ENCODE measurements at regions not wholly inside any gene's neighbourhood (a gene's known extent, or its start where the extent isn't known, plus 50 kb on each side); places are given as distances from the start of the nearest gene placed in this dataset.
A peak's percentile ranks its signal among the peaks of the same experiment; 100 is the strongest.
"Not testable (repeated sequence)": the region's sequence is repeated elsewhere in the genome, so short reads cannot be mapped to it uniquely, and the experiment has no call there.

GRCh38 chr17:62149961-62150360 lies 84.9 kb upstream of the MED13 start:
- no peak for DNase-seq

DNA sequence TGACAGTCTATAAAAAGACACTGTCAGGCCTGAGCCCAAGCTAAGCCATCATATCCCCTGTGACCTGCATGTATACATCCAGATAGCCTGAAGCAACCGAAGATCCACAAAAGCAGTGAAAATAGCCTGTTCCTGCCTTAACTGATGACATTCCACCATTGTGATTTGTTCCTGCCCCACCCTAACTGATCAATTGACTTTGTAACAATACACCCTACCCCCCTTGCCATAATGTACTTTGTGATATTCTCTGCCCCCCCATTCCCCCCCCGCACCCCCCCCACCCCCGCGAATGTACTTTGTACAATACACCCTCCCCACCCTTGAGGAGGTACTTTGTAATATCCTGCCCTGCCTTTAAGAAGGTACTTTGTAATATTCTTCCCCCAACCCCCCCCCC lies 82.2 kb upstream of the MED13 start:
- no peak for DNase-seq

GRCh38 chr17:62140836-62141235 lies 75.8 kb upstream of the MED13 start:
- DNase-seq: no peak

DNA sequence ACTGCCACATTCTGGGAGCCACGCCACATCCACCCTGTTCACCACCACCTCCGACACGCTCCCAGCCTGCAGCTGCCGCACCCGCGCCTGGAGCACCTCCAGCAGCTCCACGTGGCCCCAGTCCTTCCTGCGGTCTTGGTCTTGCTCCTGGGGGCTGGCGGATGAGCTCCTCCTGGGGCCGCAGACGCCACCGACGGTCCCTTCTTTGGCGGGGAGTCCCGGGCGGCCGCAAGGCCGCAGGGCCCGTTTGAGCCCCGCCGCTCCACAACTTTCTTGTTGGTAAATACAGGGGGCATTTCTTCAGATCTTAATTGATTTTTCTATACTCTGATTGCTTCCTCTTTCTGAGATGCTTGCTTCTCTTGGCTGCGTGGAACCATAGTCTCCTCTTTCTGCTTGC lies 75.3 kb upstream of the MED13 start:
- DNase-seq: no peak

DNA sequence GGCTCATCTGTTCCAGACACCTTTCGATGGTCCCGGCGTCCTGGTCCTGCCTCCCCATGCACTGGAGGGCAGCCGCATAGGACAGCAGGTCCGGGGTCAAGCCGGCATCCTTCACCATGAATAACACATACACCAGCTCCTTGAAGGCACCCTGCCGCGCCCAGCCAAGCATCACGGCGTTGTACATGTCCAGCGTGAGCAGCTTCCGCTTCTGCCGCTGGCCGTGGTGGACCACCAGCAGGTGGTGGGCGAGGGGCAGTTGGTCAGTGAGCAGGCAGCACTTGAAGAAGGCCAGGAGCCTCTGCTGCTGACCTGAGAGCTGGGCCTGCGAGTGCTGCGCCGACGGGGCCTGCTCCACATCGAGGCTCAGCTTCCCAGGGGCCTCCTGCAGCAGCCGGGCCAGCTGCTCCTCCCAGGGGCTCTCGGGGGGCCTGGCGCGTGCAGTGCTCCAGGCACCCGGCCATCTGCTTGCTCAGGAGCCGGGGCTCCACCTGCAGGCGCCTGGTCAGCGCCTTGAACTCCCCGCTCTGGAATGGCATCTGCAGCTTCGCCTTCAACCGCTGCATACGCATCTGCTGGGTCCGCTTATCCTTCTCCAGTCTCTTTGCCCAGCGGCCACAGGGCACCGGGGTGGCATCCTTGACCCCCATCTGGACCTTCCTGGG lies 74.7 kb upstream of the MED13 start:
- not testable (repeated sequence) for DNase-seq

DNA sequence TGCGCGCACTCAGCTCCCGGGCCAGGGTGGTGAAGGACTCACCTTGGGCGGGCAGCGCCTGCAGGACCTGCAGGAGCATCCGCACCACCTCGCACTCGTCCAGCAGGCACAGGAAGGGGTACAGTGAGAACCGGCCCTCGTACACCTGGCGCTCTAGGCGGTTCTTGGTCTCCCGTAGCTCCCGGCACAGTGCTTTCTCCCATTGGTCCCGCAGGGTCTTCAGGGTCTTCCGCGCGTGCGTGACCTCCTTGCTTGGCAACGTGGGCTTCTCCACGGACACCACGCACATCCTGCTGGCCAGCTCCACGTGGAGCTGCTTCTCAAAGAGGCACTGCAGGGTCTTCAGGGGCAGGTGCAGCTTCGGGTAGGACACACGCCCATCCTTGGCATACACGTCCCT lies 74.1 kb upstream of the MED13 start:
- DNase-seq: no peak

DNA sequence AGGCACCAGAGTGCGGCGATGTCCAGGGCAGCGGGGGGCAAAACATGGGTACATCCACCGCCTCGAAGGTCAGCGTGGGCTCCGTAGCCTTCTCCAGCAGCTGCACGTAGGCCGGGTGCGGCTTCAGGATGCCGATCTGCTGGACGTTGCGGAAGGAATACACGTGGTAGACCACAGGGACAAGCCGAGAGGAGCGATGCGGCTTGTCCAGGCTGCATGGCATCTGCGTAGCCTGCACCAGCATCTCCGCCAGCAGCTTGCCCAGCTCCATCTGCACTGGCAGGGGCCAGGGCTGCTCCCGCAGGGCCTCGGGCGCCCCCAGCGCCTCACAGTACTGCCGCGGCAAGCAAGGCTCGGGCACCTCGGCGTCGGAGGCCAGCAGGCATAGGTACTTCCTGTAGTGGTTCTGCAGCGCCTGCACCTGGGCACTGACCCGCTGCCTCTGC lies 73.6 kb upstream of the MED13 start:
- not testable (repeated sequence) for DNase-seq

DNA sequence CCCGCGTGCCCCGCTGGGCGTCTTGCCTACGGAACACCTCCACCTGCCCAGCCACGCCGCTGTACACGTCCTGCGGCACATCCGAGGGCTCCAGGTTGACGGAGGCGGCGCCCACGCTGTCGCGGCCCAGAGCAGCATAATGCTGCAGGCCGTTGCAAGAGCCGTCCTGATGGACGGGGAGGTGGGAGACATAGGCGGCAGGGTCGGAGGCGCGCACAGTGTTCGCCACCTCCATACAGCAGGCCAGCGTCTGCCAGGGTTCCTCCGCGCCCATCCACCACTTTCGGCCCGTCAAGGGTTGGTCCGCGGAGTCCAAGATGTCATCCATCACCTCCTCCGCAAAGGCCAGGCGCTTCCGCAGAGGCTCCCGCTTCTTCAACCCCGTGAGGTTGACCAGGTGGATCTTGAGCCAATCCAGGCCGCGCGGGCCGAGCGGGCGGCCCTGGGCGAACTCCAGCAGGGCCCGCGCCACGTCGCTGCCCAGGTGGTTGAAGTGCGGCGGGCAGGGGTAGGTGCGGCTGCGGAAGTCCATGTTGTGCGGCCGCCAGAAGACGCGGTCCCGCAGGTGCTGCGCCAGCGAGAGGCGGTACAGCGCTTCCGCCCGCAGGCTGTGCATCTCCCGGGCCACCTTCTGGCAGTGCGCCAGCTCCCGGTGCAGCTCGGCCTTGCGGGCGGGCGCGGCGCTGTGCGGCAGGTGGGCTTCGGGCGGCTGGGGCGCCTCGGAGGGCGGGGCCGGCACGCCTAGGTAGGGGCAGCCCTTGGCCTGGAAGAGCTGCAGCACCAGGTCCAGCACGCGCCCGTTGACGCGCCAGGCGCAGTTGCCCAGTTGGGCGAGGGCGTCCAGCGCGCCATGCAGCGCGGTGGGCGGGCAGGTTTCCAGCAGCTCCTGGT lies 72.9 kb upstream of the MED13 start:
- DNase-seq: not testable (repeated sequence)

DNA sequence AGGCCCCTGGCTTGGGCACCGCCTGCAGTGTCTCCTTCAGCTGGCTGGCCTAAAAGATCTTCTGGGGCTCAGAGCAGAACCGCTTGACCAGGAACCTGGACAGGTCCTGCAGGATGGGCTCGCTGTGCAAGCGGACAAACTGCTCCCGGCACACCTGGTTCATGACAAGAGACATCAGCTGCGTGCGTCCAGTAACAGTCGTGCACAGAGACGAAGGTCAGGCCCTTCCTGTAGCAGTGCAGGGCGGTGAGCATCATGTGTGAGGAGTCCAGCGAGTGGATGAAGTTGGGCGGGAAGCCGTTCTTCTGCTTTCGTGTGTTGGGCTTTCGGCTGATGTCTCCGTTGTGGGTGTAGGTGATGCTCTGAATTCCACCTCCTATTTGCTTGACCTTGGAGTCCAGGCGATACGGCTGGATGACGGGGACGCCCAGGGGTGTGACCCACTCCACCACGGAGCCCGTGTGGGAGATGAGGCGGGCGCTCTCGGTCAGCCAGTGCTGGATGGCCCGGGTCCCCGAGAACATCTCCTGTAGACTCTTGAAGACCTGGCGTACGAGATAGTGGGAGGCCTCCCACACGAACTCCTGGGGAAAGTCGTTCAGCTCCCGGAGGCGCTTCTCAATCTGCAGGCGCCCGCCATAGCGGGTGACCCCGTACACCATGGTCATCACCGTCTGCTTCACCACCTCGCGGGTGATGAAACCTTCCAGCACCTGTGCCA lies 72.1 kb upstream of the MED13 start:
- DNase-seq: not testable (repeated sequence)

DNA sequence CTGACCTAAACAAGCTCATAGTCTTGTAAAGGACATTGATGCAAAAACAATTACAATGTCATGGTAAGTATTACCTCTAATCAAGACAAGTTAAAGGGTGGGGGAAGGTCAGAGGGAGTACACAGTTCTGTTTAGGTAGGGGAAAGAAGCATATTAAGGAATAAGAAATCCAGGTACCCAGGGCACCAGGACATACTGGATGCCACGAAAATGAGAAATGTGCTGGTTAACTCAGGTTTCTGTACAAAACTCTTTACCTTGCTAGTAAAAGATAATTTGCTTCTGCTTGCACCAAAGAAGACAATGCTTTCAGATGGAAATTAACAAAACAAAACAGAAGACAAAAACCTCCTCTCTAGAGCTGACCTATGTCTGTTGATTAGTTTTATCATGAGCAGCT lies 70.7 kb upstream of the MED13 start:
- DNase-seq: no peak

DNA sequence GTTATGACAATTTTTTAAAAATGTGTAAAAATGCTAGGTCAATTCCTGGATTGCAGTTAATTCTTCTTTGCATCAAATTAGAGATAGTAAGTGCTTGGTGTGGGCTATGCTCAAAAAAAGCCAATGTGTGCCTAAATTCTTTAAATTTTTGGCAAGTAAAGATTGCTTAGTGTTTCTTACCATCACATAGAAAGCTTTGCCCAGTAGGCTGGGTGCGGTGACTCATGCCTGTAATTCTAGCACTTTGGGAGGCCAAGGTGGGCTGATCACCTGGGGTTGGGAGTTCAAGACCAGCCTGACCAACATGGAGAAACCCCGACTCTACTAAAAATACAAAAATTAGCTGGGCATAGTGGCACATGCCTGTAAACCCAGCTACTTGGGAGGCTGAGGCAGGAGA lies 70.0 kb upstream of the MED13 start:
- DNase-seq: not testable (repeated sequence)

DNA sequence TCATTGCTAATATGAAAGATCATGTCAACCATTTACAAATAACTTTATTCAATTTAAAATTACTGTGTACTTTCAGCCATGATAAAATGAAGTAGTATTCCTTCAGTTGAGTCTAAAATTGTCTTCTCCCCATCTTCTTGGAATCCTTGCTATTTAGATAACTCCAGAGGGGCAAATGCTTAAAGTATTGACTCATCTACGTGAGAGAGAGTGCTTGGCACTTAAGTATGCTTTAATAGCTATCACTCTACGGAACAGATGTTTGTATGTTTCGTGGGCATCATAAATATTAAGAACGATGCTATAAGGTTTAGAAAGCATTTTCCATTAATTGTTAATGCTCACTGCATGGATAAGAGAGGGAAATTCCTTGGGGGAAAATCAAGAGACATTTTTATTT lies 69.3 kb upstream of the MED13 start:
- DNase-seq: no peak

GRCh38 chr17:62131271-62131670 lies 66.2 kb upstream of the MED13 start:
- DNase-seq: not testable (repeated sequence)

DNA sequence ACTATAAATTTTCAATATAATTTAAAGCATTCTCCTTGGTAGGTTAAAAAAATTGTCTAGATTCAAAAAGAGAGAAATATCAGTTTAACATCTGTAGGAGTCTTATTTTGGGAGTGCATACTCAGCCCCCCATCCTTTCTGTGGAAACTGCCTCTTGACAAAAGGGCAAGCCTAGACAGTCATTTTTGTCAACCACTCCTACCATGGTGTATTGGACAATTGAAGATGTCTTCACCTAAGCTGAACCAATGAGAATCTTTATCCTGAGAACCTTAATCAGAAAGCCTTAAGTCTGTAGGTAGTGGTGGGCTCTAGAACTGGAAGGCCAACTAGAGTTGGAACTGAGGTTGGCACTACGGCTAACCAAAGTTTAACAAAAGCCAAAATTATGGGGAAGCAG lies 65.7 kb upstream of the MED13 start:
- DNase-seq: no peak

DNA sequence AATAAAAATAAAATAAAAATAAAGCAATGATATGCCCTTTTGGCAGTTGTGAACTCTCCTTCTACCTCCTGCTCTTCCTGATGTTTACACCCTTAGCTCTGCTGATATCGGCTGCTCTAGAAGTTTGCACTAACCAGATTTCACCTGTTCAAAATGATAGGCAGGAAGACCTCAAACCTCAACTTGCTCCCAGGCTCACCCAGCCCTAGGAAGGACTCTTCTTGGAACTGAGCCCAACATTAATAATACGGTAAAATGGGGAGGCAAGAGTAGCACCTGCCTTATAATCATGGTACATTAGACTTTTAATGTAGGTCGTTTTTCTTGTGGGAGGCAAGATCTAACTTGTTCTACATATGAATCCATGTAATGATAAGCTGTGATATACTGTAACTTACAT lies 61.2 kb upstream of the MED13 start:
- peak; percentile 85 for DNase-seq

DNA sequence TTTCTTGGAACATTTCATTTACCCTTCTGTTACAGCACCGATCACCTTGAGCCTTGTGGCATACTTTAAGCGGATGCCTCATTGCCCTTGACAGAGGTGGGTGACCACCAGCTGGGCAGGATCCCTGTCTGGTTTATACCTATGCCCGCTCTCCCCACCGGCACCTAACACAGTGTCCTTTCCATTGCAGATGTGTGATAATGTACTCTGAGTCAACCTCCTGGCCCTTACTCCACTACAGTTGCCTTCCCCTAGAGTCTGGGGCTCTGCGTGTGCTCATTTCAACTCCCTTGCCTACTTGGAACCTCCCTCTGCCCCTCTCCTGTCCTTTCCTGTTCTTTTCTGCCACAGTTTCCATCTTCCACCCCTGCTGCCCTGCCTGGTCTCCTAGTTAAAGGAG lies 60.2 kb upstream of the MED13 start:
- DNase-seq: no peak

DNA sequence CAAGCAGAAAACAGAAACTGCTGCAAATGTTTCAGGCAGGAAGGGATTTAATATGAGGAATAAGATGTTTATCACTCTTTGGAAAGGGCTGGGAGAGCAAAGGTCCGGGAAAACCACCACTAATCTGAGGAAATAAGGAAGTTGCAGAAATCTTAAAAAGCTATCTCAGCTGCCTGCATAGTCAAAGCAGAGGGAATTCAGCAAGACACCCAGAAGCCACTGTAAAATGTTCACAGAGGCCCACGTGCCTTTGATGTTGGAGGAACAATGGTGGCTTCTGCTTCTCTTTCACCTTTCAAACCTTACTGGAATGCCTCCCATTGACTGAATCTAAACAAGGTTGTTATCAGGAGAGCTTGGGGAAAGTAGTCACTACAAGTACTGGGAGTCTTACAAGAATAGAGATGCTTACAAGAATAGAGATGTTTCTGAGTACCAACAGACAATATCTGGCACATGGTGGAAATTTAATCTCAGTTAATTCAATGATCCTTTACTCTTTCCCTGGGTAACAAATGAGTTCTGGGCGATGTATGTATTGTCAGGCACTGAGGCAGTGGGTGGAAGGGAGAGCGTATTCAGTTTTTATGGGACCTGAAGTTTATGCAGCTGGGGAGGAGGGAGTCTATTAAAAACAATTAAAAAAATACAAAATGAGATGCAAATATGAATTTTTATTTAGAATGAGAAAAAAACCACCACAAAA lies 56.1 kb upstream of the MED13 start:
- DNase-seq: no peak

GRCh38 chr17:62119373-62119772 lies 54.3 kb upstream of the MED13 start:
- DNase-seq: no peak
